GM19395 (cell line): ENCODE measurements at regions not wholly inside any gene's neighbourhood (a gene's known extent, or its start where the extent isn't known, plus 50 kb on each side); places are given as distances from the start of the nearest gene placed in this dataset.

Experiments used
- ATAC-seq: cut with Tn5 transposase; IDR thresholded peaks from one replicate; pipeline ENCODE4 v1.9.1; 2021; ENCODE audit warnings: mild to moderate bottlenecking, moderate library complexity; ENCODE audit not compliant: unreplicated experiment

GRCh38 chr3:193187070-193187722 is 53.8 kb upstream of the PLAAT1 start:
- no peak for ATAC-seq

GRCh38 chr3:193190146-193190786 is 50.8 kb upstream of the PLAAT1 start:
- peak; percentile 77 for ATAC-seq
